IMR-90 (cell line): ENCODE measurements at regions not wholly inside any gene's neighbourhood (a gene's known extent, or its start where the extent isn't known, plus 50 kb on each side); places are given as distances from the start of the nearest gene placed in this dataset.

Experiments
- CEBPB ChIP-seq: IDR thresholded peaks from 2 replicates; pipeline ENCODE4 v1.6.1; 2012; ENCODE audit warnings: low read depth, low read length, improper control_type of control experiment
- CHD1 ChIP-seq: IDR thresholded peaks from 2 replicates; pipeline ENCODE4 v1.6.1; 2012; ENCODE audit warnings: low read depth, low read length, improper control_type of control experiment
- MAFK ChIP-seq: IDR thresholded peaks from 2 replicates; pipeline ENCODE4 v1.6.1; 2012; ENCODE audit warnings: low read depth, low read length, improper control_type of control experiment
- MAZ ChIP-seq: IDR thresholded peaks from 2 replicates; pipeline ENCODE4 v1.6.1; 2012; ENCODE audit warnings: low read depth, mild to moderate bottlenecking, low read length, improper control_type of control experiment, moderate library complexity, borderline replicate concordance
- MXI1 ChIP-seq: IDR thresholded peaks from 2 replicates; pipeline ENCODE4 v1.6.1; 2012; ENCODE audit warnings: low read depth, mild to moderate bottlenecking, low read length, moderate library complexity, borderline replicate concordance
- POLR2A ChIP-seq: IDR thresholded peaks from 2 replicates; pipeline ENCODE4 v1.6.1; 2012; ENCODE audit warnings: mild to moderate bottlenecking, low read depth, low read length
- RAD21 ChIP-seq: IDR thresholded peaks from 2 replicates; pipeline ENCODE4 v1.6.1; 2012; ENCODE audit warnings: low read length, improper control_type of control experiment
- RFX5 ChIP-seq: IDR thresholded peaks from 2 replicates; pipeline ENCODE4 v1.8.0; 2012; ENCODE audit warnings: low read depth, mild to moderate bottlenecking, low read length, moderate library complexity
- SMC3 ChIP-seq: fragments of 150-350 bp; IDR thresholded peaks from 2 replicates; pipeline ENCODE4 v1.6.1; 2016; ENCODE audit warnings: low read depth, mild to moderate bottlenecking, antibody characterized with exemption, low read length, moderate library complexity
- TF ChIP-seq, protein P1 (sequence below): conservative IDR thresholded peaks from 2 replicates; pipeline ENCODE4 v1.5.1; 2012; ENCODE audit warnings: mild to moderate bottlenecking, low read depth, low read length, improper control_type of control experiment
- TF ChIP-seq, protein P2 (sequence below): fragments of 150-350 bp; IDR thresholded peaks from 2 replicates; pipeline ENCODE4 v1.6.1; 2017; ENCODE audit warnings: mild to moderate bottlenecking, antibody characterized with exemption, low read length, low read depth
- TF ChIP-seq, protein P3 (sequence below): fragments of 150-350 bp; IDR thresholded peaks from 2 replicates; pipeline ENCODE4 v1.6.1; 2016; ENCODE audit warnings: low read depth, mild to moderate bottlenecking, low read length, moderate library complexity, borderline replicate concordance

DNA sequence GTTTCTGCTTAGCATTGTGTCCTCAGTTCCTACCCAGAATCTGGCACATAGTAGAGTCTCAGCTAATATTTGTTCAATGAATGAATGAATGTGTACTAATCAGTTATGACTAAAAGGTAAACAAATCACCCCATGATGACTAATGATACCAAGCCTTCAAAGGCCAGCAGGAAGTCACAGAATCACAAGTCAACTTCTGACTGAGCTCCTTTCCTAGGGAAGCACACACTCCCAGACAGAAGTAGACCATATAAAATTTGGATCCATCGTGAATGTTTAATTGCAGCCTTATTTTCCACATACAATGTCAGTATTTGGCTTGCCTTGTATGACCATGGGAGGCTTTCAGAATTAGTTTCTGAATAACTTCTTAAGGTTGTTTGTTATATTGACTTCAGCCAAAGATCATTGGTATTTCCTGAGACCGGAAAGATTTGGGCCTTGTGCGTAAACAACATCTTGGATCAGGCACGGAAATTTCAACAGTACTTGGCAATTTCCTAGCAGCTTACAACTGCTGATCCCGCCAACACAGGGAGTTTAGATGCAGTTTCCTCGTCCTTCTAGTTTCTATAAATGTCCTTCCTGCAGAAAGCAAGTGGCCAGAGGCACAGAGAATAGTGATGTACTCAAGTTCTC, 185.9 kb upstream of the ATP1B1 start:
- TF ChIP-seq, protein P1, sequence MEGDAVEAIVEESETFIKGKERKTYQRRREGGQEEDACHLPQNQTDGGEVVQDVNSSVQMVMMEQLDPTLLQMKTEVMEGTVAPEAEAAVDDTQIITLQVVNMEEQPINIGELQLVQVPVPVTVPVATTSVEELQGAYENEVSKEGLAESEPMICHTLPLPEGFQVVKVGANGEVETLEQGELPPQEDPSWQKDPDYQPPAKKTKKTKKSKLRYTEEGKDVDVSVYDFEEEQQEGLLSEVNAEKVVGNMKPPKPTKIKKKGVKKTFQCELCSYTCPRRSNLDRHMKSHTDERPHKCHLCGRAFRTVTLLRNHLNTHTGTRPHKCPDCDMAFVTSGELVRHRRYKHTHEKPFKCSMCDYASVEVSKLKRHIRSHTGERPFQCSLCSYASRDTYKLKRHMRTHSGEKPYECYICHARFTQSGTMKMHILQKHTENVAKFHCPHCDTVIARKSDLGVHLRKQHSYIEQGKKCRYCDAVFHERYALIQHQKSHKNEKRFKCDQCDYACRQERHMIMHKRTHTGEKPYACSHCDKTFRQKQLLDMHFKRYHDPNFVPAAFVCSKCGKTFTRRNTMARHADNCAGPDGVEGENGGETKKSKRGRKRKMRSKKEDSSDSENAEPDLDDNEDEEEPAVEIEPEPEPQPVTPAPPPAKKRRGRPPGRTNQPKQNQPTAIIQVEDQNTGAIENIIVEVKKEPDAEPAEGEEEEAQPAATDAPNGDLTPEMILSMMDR = no peak
- TF ChIP-seq CEBPB (no peak), POLR2A (no peak), RAD21 (no peak), MAZ (no peak), CHD1 (no peak), MAFK (no peak), SMC3 (no peak), MXI1 (no peak), RFX5 (no peak)
- TF ChIP-seq, protein P2, sequence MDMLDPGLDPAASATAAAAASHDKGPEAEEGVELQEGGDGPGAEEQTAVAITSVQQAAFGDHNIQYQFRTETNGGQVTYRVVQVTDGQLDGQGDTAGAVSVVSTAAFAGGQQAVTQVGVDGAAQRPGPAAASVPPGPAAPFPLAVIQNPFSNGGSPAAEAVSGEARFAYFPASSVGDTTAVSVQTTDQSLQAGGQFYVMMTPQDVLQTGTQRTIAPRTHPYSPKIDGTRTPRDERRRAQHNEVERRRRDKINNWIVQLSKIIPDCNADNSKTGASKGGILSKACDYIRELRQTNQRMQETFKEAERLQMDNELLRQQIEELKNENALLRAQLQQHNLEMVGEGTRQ = no peak
- TF ChIP-seq, protein P3, sequence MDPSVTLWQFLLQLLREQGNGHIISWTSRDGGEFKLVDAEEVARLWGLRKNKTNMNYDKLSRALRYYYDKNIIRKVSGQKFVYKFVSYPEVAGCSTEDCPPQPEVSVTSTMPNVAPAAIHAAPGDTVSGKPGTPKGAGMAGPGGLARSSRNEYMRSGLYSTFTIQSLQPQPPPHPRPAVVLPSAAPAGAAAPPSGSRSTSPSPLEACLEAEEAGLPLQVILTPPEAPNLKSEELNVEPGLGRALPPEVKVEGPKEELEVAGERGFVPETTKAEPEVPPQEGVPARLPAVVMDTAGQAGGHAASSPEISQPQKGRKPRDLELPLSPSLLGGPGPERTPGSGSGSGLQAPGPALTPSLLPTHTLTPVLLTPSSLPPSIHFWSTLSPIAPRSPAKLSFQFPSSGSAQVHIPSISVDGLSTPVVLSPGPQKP = no peak
